ENCODE measurements at regions not wholly inside any gene's neighbourhood (a gene's known extent, or its start where the extent isn't known, plus 50 kb on each side); places are given as distances from the start of the nearest gene placed in this dataset.

DNA sequence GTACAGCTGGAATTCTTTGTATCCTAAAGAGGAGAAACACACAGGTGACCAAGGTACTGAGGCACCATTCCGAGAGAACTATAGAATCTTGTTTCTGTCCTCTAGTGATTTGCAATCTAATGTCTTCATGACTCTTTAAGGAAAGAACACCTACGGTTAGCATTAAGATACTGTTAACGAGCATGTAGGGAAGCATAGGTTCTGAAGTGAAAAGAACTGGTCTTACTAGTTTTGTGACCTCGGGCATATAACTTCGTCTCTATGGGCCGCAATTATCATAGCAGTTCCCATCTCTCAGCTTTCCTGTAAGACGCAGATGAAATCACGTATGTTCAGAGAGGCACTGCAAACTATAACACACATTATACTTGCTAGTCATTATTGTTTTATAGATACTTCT, 193.0 kb upstream of the NBEA start:
- Histone ChIP-seq H3K79me1 (ENCODE audit: low read length) (peaks cover 8% of the 10 kb centered on the region), H2BK12ac (ENCODE audit: low read length) (no peak overlapping the region), H4K91ac (ENCODE audit: low read depth, low read length) (no peak overlapping the region), H3K27me3 (ENCODE audit: insufficient read depth, low read length) (no peaks in the 10 kb centered on the region), H2AFZ (ENCODE audit: insufficient read depth, low read length, poor library complexity) (no peak overlapping the region), H3K9ac (ENCODE audit: low read length) (no peak overlapping the region), H4K8ac (ENCODE audit: low read depth, low read length) (no peak overlapping the region), H3K4me1 (ENCODE audit: control insufficient read depth in 1 of 2, insufficient read depth in 2 of 2, low read length in 2 of 2) (peaks cover 13 to 14% of the 10 kb centered on the region in 2 experiments), H2BK5ac (ENCODE audit: low read depth, low read length, poor library complexity) (no peak overlapping the region), H3K79me2 (ENCODE audit: control insufficient read depth, insufficient read depth, low read length, poor library complexity) (no peaks in the 10 kb centered on the region), H2AK5ac (ENCODE audit: low read length) (no peak overlapping the region), H3K4me3 (ENCODE audit: low read depth, low read length) (no peak overlapping the region), H3K36me3 (ENCODE audit: control insufficient read depth in 1 of 2, insufficient read depth in 2 of 2, low read length in 2 of 2) (no peaks in the 10 kb centered on the region), H3K9me3 (ENCODE audit: insufficient read depth, low read depth, low read length) (no peaks in the 10 kb centered on the region), H3K4ac (ENCODE audit: low read depth, low read length) (no peak overlapping the region), H3K27ac (ENCODE audit: low read depth, low read length) (peak overlapping the region; percentile 66), H3K14ac (ENCODE audit: low read length) (no peak overlapping the region), H4K12ac (ENCODE audit: low read depth, low read length) (no peak overlapping the region), H3K4me2 (ENCODE audit: low read length) (peak overlapping the region; percentile 33), H3K23ac (ENCODE audit: low read length) (no peak overlapping the region), H2BK120ac (ENCODE audit: insufficient read depth, low read length, poor library complexity) (no peak overlapping the region), H3K18ac (ENCODE audit: low read length) (no peak overlapping the region)
- peak; percentile 88 to 96 for DNase-seq
- no CpG with 5 or more reads among the region's 8 CpGs for WGBS (ENCODE audit: extremely low coverage, insufficient coverage, insufficient read length)

DNA sequence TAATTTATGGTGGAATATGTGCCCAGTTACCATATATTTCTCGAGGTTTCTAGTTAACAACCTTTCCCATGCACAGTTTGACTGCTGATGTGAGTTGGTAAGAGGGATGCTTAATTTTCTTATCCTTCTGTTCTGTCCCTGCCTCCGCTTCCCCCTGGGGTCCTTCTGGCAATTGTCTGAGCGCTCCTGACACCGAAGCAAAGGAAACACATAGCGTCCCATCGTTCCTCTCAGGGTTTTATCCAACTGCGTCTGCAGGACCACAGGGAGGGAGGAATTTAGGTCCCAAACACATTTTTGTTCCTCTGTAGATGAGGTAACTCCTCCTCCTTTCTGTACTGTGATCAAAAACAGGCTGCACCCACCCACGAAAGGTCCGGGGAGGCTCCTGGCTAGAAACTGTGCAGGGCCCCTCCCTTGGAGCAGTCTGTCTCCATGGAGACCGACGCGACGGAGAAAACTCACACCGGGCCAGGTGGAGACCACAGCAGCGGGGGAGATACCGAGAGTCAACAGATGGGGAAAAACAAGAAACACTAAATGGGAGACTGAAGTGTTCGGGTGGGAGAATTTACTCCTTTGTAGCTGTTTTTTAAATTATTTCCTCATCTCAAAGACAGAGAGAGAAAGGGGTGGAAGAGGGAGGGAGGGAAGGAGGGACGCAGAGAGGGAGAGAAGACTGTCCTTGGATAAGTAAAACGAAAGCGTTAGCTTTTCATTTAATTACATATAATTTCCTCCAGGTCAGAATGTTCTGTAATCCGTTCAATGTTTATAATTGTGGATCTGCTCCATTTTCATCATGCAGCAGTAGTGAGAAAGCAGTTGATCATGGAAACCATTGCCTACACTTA, 191.8 kb upstream of the NBEA start:
- peaks cover 8% of the 10 kb centered on the region for H3K79me1 ChIP-seq (ENCODE audit: low read length)
- H3K4me1 ChIP-seq (ENCODE audit: control insufficient read depth in 1 of 2, insufficient read depth in 2 of 2, low read length in 2 of 2), result peaks cover 13 to 14% of the 10 kb centered on the region in 2 experiments
- H4K12ac ChIP-seq (ENCODE audit: low read depth, low read length), result no peak overlapping the region
- no peak overlapping the region for H2BK5ac ChIP-seq (ENCODE audit: low read depth, low read length, poor library complexity)
- no peaks in the 10 kb centered on the region for H3K9me3 ChIP-seq (ENCODE audit: insufficient read depth, low read depth, low read length)
- H3K9ac ChIP-seq (ENCODE audit: low read length), result no peak overlapping the region
- peak overlapping the region; percentile 63 for H3K4me2 ChIP-seq (ENCODE audit: low read length)
- DNase-seq, result peak in 1 of 2 donors; percentile 48
- H3K23ac ChIP-seq (ENCODE audit: low read length), result no peak overlapping the region
- no peak overlapping the region for H2AFZ ChIP-seq (ENCODE audit: insufficient read depth, low read length, poor library complexity)
- no CpG with 5 or more reads among the region's 21 CpGs for WGBS (ENCODE audit: extremely low coverage, insufficient coverage, insufficient read length)
- no peak overlapping the region for H3K4me3 ChIP-seq (ENCODE audit: low read depth, low read length)
- H4K91ac ChIP-seq (ENCODE audit: low read depth, low read length), result no peak overlapping the region
- H3K79me2 ChIP-seq (ENCODE audit: control insufficient read depth, insufficient read depth, low read length, poor library complexity), result no peaks in the 10 kb centered on the region
- no peak overlapping the region for H3K4ac ChIP-seq (ENCODE audit: low read depth, low read length)
- H4K8ac ChIP-seq (ENCODE audit: low read depth, low read length), result peak overlapping the region; percentile 42
- H3K18ac ChIP-seq (ENCODE audit: low read length), result no peak overlapping the region
- H3K27ac ChIP-seq (ENCODE audit: low read depth, low read length), result peak overlapping the region; percentile 50
- H2BK120ac ChIP-seq (ENCODE audit: insufficient read depth, low read length, poor library complexity), result no peak overlapping the region
- H2BK12ac ChIP-seq (ENCODE audit: low read length), result peak overlapping the region; percentile 18
- H3K14ac ChIP-seq (ENCODE audit: low read length), result no peak overlapping the region
- no peaks in the 10 kb centered on the region for H3K36me3 ChIP-seq (ENCODE audit: control insufficient read depth in 1 of 2, insufficient read depth in 2 of 2, low read length in 2 of 2)
- no peaks in the 10 kb centered on the region for H3K27me3 ChIP-seq (ENCODE audit: insufficient read depth, low read length)
- H2AK5ac ChIP-seq (ENCODE audit: low read length), result no peak overlapping the region

DNA sequence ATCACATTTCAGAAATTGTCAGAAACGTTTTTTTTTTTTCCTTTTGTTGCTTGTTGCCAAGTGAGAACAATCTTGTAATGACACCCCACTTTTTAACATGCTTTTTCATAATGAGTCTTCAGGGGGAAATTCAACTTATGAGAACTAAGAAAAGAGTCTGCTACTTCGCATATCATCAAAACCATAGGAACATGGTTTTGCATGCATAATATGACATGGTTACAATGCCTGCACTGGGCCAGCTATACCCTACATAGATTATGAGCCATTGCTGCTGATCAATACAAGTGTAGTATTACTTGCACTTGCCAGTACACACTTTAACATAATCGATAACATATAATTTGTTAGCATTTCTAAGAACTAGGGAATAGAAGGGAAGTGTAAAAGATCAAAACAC, 191.0 kb upstream of the NBEA start:
- H3K9me3 ChIP-seq (ENCODE audit: insufficient read depth, low read depth, low read length), result no peaks in the 10 kb centered on the region
- no peak overlapping the region for H3K14ac ChIP-seq (ENCODE audit: low read length)
- H3K4ac ChIP-seq (ENCODE audit: low read depth, low read length), result no peak overlapping the region
- no peaks in the 10 kb centered on the region for H3K27me3 ChIP-seq (ENCODE audit: insufficient read depth, low read length)
- no peak overlapping the region for H3K4me2 ChIP-seq (ENCODE audit: low read length)
- H4K12ac ChIP-seq (ENCODE audit: low read depth, low read length), result no peak overlapping the region
- DNase-seq, result no peak
- no peak overlapping the region for H2BK120ac ChIP-seq (ENCODE audit: insufficient read depth, low read length, poor library complexity)
- H3K36me3 ChIP-seq (ENCODE audit: control insufficient read depth in 1 of 2, insufficient read depth in 2 of 2, low read length in 2 of 2), result no peaks in the 10 kb centered on the region
- no peak overlapping the region for H4K91ac ChIP-seq (ENCODE audit: low read depth, low read length)
- no peak overlapping the region for H3K27ac ChIP-seq (ENCODE audit: low read depth, low read length)
- H3K79me2 ChIP-seq (ENCODE audit: control insufficient read depth, insufficient read depth, low read length, poor library complexity), result no peaks in the 10 kb centered on the region
- H3K18ac ChIP-seq (ENCODE audit: low read length), result no peak overlapping the region
- H3K4me1 ChIP-seq (ENCODE audit: control insufficient read depth in 1 of 2, insufficient read depth in 2 of 2, low read length in 2 of 2), result peaks cover 13 to 14% of the 10 kb centered on the region in 2 experiments
- no peak overlapping the region for H3K4me3 ChIP-seq (ENCODE audit: low read depth, low read length)
- H4K8ac ChIP-seq (ENCODE audit: low read depth, low read length), result no peak overlapping the region
- no peak overlapping the region for H3K9ac ChIP-seq (ENCODE audit: low read length)
- WGBS (ENCODE audit: extremely low coverage, insufficient coverage, insufficient read length), result no CpG with 5 or more reads among the region's 3 CpGs
- no peak overlapping the region for H2BK12ac ChIP-seq (ENCODE audit: low read length)
- no peak overlapping the region for H2BK5ac ChIP-seq (ENCODE audit: low read depth, low read length, poor library complexity)
- H3K79me1 ChIP-seq (ENCODE audit: low read length), result peaks cover 8% of the 10 kb centered on the region
- no peak overlapping the region for H2AFZ ChIP-seq (ENCODE audit: insufficient read depth, low read length, poor library complexity)
- no peak overlapping the region for H2AK5ac ChIP-seq (ENCODE audit: low read length)
- H3K23ac ChIP-seq (ENCODE audit: low read length), result no peak overlapping the region

DNA sequence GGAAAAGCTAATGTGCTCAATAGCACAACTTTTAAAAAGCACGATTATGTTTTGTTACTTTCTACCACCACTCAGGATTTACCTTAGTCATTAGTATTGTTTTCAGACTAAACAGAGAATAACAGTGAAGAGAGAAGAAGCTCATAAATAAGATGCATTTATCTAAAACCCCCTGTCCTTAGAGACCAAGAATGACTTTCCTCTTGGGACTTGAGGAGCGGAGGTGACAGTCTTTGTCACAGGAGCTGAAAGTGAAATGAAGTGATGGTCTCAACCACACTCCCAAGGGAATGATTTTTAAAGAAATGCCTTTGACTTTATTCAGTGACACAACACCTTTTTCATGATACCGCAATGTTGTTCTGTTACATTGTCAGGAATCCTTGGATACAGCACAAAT, 190.6 kb upstream of the NBEA start:
- Histone ChIP-seq H3K18ac (ENCODE audit: low read length) (no peak overlapping the region), H3K79me2 (ENCODE audit: control insufficient read depth, insufficient read depth, low read length, poor library complexity) (no peaks in the 10 kb centered on the region), H3K27me3 (ENCODE audit: insufficient read depth, low read length) (no peaks in the 10 kb centered on the region), H3K36me3 (ENCODE audit: control insufficient read depth in 1 of 2, insufficient read depth in 2 of 2, low read length in 2 of 2) (no peaks in the 10 kb centered on the region), H3K9me3 (ENCODE audit: insufficient read depth, low read depth, low read length) (no peaks in the 10 kb centered on the region), H2AFZ (ENCODE audit: insufficient read depth, low read length, poor library complexity) (no peak overlapping the region), H2BK120ac (ENCODE audit: insufficient read depth, low read length, poor library complexity) (no peak overlapping the region), H3K79me1 (ENCODE audit: low read length) (peaks cover 8% of the 10 kb centered on the region), H4K12ac (ENCODE audit: low read depth, low read length) (no peak overlapping the region), H4K91ac (ENCODE audit: low read depth, low read length) (no peak overlapping the region), H4K8ac (ENCODE audit: low read depth, low read length) (no peak overlapping the region), H2BK5ac (ENCODE audit: low read depth, low read length, poor library complexity) (no peak overlapping the region), H3K23ac (ENCODE audit: low read length) (no peak overlapping the region), H3K14ac (ENCODE audit: low read length) (no peak overlapping the region), H3K4me1 (ENCODE audit: control insufficient read depth in 1 of 2, insufficient read depth in 2 of 2, low read length in 2 of 2) (peaks cover 13 to 14% of the 10 kb centered on the region in 2 experiments), H3K4me3 (ENCODE audit: low read depth, low read length) (no peak overlapping the region), H3K9ac (ENCODE audit: low read length) (no peak overlapping the region), H2AK5ac (ENCODE audit: low read length) (no peak overlapping the region), H3K27ac (ENCODE audit: low read depth, low read length) (no peak overlapping the region), H2BK12ac (ENCODE audit: low read length) (no peak overlapping the region), H3K4ac (ENCODE audit: low read depth, low read length) (no peak overlapping the region), H3K4me2 (ENCODE audit: low read length) (no peak overlapping the region)
- WGBS (ENCODE audit: extremely low coverage, insufficient coverage, insufficient read length), result no CpG with 5 or more reads among the region's 3 CpGs
- peak in 1 of 2 donors; percentile 61 for DNase-seq

Data from trophoblast cell (in vitro differentiated cells and primary cell).